CD14-positive monocyte (primary cell): ENCODE measurements at regions not wholly inside any gene's neighbourhood (a gene's known extent, or its start where the extent isn't known, plus 50 kb on each side); places are given as distances from the start of the nearest gene placed in this dataset.

Source experiments
- DNase-seq, 3 donors: peaks; one replicate each; pipeline ENCODE4 v3.0.0-alpha.2; 2011 to 2022
- H2AFZ ChIP-seq: 2 replicates; pipeline ENCODE4 v1.6.0; 2012; ENCODE audit warnings: mild to moderate bottlenecking, low read depth, low read length, inconsistent platforms; ENCODE audit not compliant: insufficient read depth, poor library complexity, severe bottlenecking
- H3K27ac ChIP-seq, 2 donors: 1 replicate in 1 of 2; 2 replicates in 1 of 2; pipeline ENCODE4 v1.5.1; 2012 to 2013; ENCODE audit warnings: low read length in 2 of 2, control low read depth in 1 of 2, inconsistent platforms in 1 of 2, low read depth in 1 of 2, mild to moderate bottlenecking in 1 of 2
- H3K27me3 ChIP-seq, 2 donors: one replicate each; pipeline versions ENCODE4 v1.6.0 to v1.6.1; 2011 to 2013; ENCODE audit warnings: low read length in 2 of 2; ENCODE audit not compliant: control insufficient read depth in 2 of 2, insufficient read depth in 2 of 2
- H3K36me3 ChIP-seq, 2 donors: replicated peaks in 1 of 2; 1 replicate in 1 of 2; 2 replicates in 1 of 2; pipeline versions ENCODE4 v1.5.1 to v1.6.1; 2012 to 2013; ENCODE audit warnings: low read length in 2 of 2, control low read depth in 1 of 2, inconsistent platforms in 1 of 2, mild to moderate bottlenecking in 1 of 2; ENCODE audit not compliant: insufficient read depth in 2 of 2, control insufficient read depth in 1 of 2
- H3K4me1 ChIP-seq, 2 donors: 1 replicate in 1 of 2; 2 replicates in 1 of 2; pipeline versions ENCODE4 v1.5.1 to v1.6.1; 2012 to 2013; ENCODE audit warnings: low read length in 2 of 2, control low read depth in 1 of 2, inconsistent platforms in 1 of 2, mild to moderate bottlenecking in 1 of 2, moderate library complexity in 1 of 2; ENCODE audit not compliant: insufficient read depth in 2 of 2, control insufficient read depth in 1 of 2
- H3K4me2 ChIP-seq: replicated peaks from 2 replicates; pipeline ENCODE3; 2012; ENCODE audit warnings: low read length, moderate library complexity, mild to moderate bottlenecking; ENCODE audit not compliant: poor library complexity, severe bottlenecking; ENCODE audit errors: extremely low read depth
- H3K4me3 ChIP-seq, 3 experiments: fragments of 200-600 bp in 1 of 3; sonication (generic) in 1 of 3; replicated peaks in 1 of 3; 1 replicate in 2 of 3; 2 replicates in 1 of 3; pipeline ENCODE4 v1.5.1; 2011 to 2013; ENCODE audit warnings: low read length in 3 of 3, mild to moderate bottlenecking in 3 of 3, control low read depth in 2 of 3, low read depth in 2 of 3, inconsistent platforms in 1 of 3, moderate library complexity in 1 of 3
- H3K79me2 ChIP-seq: 2 replicates; pipeline ENCODE4 v1.6.0; 2012; ENCODE audit warnings: mild to moderate bottlenecking, control low read depth, inconsistent platforms, low read length, moderate library complexity; ENCODE audit not compliant: insufficient read depth
- H3K9ac ChIP-seq: 2 replicates; pipeline ENCODE4 v1.6.0; 2017; ENCODE audit warnings: low read length, mild to moderate bottlenecking; ENCODE audit not compliant: insufficient read depth, poor library complexity, severe bottlenecking
- H3K9me3 ChIP-seq, 2 donors: replicated peaks in 1 of 2; 1 replicate in 1 of 2; 2 replicates in 1 of 2; pipeline versions ENCODE4 v1.5.1 to v1.6.1; 2012 to 2013; ENCODE audit warnings: low read length in 2 of 2, control low read depth in 1 of 2; ENCODE audit not compliant: control insufficient read depth in 1 of 2, insufficient read depth in 1 of 2
- H4K20me1 ChIP-seq: 2 replicates; pipeline ENCODE4 v1.6.0; 2012; ENCODE audit warnings: mild to moderate bottlenecking, low read length, control low read depth, moderate library complexity; ENCODE audit not compliant: insufficient read depth
- H3K27ac Mint-ChIP-seq, 7 donors: one replicate each; pipeline ENCODE4 v1.8.0; 2020; ENCODE audit warnings: mild to moderate bottlenecking in 7 of 7, mixed read lengths in 7 of 7, moderate library complexity in 6 of 7, inconsistent platforms in 2 of 7
- H3K27me3 Mint-ChIP-seq, 3 donors: one replicate each; pipeline ENCODE4 v1.8.0; 2021 to 2022; ENCODE audit warnings: low read depth in 3 of 3, mild to moderate bottlenecking in 3 of 3, mixed read lengths in 3 of 3, moderate library complexity in 3 of 3, inconsistent platforms in 1 of 3
- H3K36me3 Mint-ChIP-seq, 2 donors: one replicate each; pipeline ENCODE4 v1.8.0; 2020; ENCODE audit warnings: mixed read lengths in 2 of 2, inconsistent platforms in 1 of 2, mild to moderate bottlenecking in 1 of 2
- H3K4me1 Mint-ChIP-seq: one replicate; pipeline ENCODE4 v1.8.0; 2020; ENCODE audit warnings: mild to moderate bottlenecking, mixed read lengths
- H3K4me3 Mint-ChIP-seq, 2 donors: one replicate each; pipeline ENCODE4 v1.8.0; 2020; ENCODE audit warnings: mild to moderate bottlenecking in 2 of 2, mixed read lengths in 2 of 2, moderate library complexity in 1 of 2
- H3K9me3 Mint-ChIP-seq, 7 donors: one replicate each; pipeline ENCODE4 v1.8.0; 2020 to 2022; ENCODE audit warnings: mixed read lengths in 7 of 7, mild to moderate bottlenecking in 6 of 7, moderate library complexity in 6 of 7, inconsistent platforms in 2 of 7
- CTCF ChIP-seq: fragments of 200-600 bp; IDR thresholded peaks from one replicate; pipeline ENCODE4 v1.8.0; 2022; ENCODE audit warnings: antibody characterized with exemption, mild to moderate bottlenecking
- WGBS: methylation state at CpG from one replicate; pipeline ENCODE4 v1.1.5; 2013; ENCODE audit warnings: missing lambda C conversion rate; ENCODE audit not compliant: insufficient coverage; 5-methylcytosine and 5-hydroxymethylcytosine counted together
- intact Hi-C, 2 donors: fragments of 100-400 bp; cut with micrococcal nuclease; formaldehyde crosslinking; loops; one replicate each; pipeline versions ENCODE4 v1.15.0 to v1.15.1; 2023

GRCh38 chr5:60403343-60404006 lies 296.5 kb downstream of the DEPDC1B start:
- intact Hi-C loops = no loop called here
- Histone ChIP-seq H2AFZ (no peak overlapping the region), H3K27me3 (no peaks in the 10 kb centered on the region), H3K9ac (no peak overlapping the region), H3K4me3 (no peak overlapping the region), H3K9me3 (no peaks in the 10 kb centered on the region), H3K4me1 (no peaks in the 10 kb centered on the region), H3K36me3 (no peaks in the 10 kb centered on the region), H4K20me1 (no peaks in the 10 kb centered on the region), H3K27ac (no peak overlapping the region), H3K79me2 (no peaks in the 10 kb centered on the region), H3K4me2 (no peak overlapping the region)
- Mint-ChIP-seq H3K27ac (no peak overlapping the region), H3K4me1 (no peaks in the 10 kb centered on the region), H3K36me3 (no peaks in the 10 kb centered on the region), H3K4me3 (no peak overlapping the region), H3K9me3 (peaks cover 0 to 4% (median 0%) of the 10 kb centered on the region in 7 donors), H3K27me3 (peaks cover 0 to 4% (median 2%) of the 10 kb centered on the region in 3 donors)
- 100% methylated on average over 1 of the region's 1 CpG for whole genome bisulfite sequencing
- DNase-seq = no peak
- TF ChIP-seq CTCF = no peak

- peaks cover 0 to 4% (median 4%) of the 10 kb centered on the region in 3 donors for H3K27me3 Mint-ChIP-seq
- Histone ChIP-seq H3K9me3 (no peaks in the 10 kb centered on the region), H4K20me1 (no peaks in the 10 kb centered on the region), H3K27ac (no peak overlapping the region), H3K4me1 (no peaks in the 10 kb centered on the region), H2AFZ (no peak overlapping the region), H3K79me2 (no peaks in the 10 kb centered on the region), H3K36me3 (no peaks in the 10 kb centered on the region), H3K9ac (no peak overlapping the region), H3K4me2 (no peak overlapping the region), H3K4me3 (no peak overlapping the region), H3K27me3 (no peaks in the 10 kb centered on the region)
- no peaks in the 10 kb centered on the region for H3K4me1 Mint-ChIP-seq
- WGBS = 95% methylated on average over 5 of the region's 8 CpGs
- intact Hi-C loops = no loop called here
- H3K36me3 Mint-ChIP-seq = no peaks in the 10 kb centered on the region
- no peak overlapping the region for H3K27ac Mint-ChIP-seq
- TF ChIP-seq CTCF = no peak
- DNase-seq = no peak
- peaks cover 0 to 4% (median 1%) of the 10 kb centered on the region in 7 donors for H3K9me3 Mint-ChIP-seq
- H3K4me3 Mint-ChIP-seq = no peak overlapping the region
Observed at GRCh38 chr5:60402161-60402785, 297.7 kb downstream of the DEPDC1B start.
